Cardiac muscle cell (in vitro differentiated cells and primary cell): ENCODE measurements at regions not wholly inside any gene's neighbourhood (a gene's known extent, or its start where the extent isn't known, plus 50 kb on each side); places are given as distances from the start of the nearest gene placed in this dataset.
"Not testable (repeated sequence)": the region's sequence is repeated elsewhere in the genome, so short reads cannot be mapped to it uniquely, and the experiment has no call there.

Source experiments
- DNase-seq, 2 donors: peaks; one replicate each; pipeline versions ENCODE4 v3.0.0 to v3.0.0-alpha.2; 2010 to 2017; ENCODE audit warnings: low read depth in 1 of 2, low spot score in 1 of 2
- H3K27ac ChIP-seq: fragments of 200-600 bp; sonication (generic); 2 replicates; pipeline ENCODE4 v1.5.1; 2016
- H3K27me3 ChIP-seq: fragments of 200-600 bp; sonication (generic); 2 replicates; pipeline ENCODE4 v1.6.0; 2016; ENCODE audit warnings: control low read depth
- H3K36me3 ChIP-seq: fragments of 200-600 bp; sonication (generic); 2 replicates; pipeline ENCODE4 v1.5.1; 2016; ENCODE audit warnings: control low read depth
- H3K4me1 ChIP-seq: fragments of 200-600 bp; sonication (generic); 2 replicates; pipeline ENCODE4 v1.8.1; 2017; ENCODE audit warnings: low read depth, mild to moderate bottlenecking, mixed run types
- H3K4me3 ChIP-seq: fragments of 200-600 bp; sonication (generic); 2 replicates; pipeline ENCODE4 v1.5.1; 2016; ENCODE audit warnings: mild to moderate bottlenecking
- H3K9me3 ChIP-seq: fragments of 200-600 bp; sonication (generic); 2 replicates; pipeline ENCODE4 v1.5.1; 2017; ENCODE audit warnings: low read depth, mild to moderate bottlenecking, control low read depth
- TF ChIP-seq, protein P1 (sequence below): IDR thresholded peaks from 2 replicates; pipeline ENCODE4 v1.5.1; 2012; ENCODE audit warnings: low read depth, mild to moderate bottlenecking, low read length

DNA sequence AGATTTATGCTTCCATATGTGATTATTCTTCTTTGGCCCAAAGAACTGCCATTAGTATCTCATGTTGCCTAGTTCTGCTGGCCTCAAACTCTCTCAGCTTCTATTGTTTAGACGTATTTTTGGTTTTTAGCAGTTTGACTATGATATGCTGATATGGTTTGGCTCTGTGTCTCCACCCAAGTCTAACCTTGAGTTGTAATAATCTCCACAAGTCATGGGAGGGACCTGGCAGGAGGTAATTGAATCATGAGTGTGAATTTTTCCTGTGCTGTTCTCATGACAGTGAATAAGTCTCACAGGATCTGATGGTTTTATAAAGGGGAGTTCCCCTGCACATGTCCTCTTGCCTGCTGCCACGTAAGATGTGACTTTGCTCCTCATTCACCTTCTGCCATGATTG is 96.7 kb upstream of the ARG1 start:
- H3K4me3 ChIP-seq: no peak overlapping the region
- no peak for DNase-seq
- no peak overlapping the region for H3K27ac ChIP-seq
- TF ChIP-seq, protein P1, sequence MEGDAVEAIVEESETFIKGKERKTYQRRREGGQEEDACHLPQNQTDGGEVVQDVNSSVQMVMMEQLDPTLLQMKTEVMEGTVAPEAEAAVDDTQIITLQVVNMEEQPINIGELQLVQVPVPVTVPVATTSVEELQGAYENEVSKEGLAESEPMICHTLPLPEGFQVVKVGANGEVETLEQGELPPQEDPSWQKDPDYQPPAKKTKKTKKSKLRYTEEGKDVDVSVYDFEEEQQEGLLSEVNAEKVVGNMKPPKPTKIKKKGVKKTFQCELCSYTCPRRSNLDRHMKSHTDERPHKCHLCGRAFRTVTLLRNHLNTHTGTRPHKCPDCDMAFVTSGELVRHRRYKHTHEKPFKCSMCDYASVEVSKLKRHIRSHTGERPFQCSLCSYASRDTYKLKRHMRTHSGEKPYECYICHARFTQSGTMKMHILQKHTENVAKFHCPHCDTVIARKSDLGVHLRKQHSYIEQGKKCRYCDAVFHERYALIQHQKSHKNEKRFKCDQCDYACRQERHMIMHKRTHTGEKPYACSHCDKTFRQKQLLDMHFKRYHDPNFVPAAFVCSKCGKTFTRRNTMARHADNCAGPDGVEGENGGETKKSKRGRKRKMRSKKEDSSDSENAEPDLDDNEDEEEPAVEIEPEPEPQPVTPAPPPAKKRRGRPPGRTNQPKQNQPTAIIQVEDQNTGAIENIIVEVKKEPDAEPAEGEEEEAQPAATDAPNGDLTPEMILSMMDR: no peak
- no peaks in the 10 kb centered on the region for H3K27me3 ChIP-seq
- no peaks in the 10 kb centered on the region for H3K4me1 ChIP-seq
- no peaks in the 10 kb centered on the region for H3K36me3 ChIP-seq
- no peaks in the 10 kb centered on the region for H3K9me3 ChIP-seq

DNA sequence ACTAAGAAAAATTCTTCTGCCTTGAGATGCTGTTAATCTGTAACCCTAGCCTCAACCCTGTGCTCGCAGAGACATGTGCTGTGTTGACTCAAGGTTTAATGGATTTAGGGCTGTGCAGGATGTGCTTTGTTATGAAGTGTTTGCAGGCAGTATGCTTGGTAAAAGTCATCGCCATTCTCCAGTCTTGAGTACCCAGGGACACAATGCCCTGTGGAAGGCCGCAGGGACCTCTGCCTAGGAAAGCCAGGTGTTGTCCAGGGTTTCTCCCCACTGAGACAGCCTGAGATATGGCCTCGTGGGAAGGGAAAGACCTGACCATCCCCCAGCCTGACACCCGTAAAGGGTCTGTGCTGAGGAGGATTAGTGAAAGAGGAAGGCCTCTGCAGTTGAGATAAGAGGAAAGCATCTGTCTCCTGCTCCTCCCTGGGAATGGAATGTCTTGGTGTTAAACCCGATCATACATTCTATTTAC is 94.2 kb upstream of the ARG1 start:
- not testable (repeated sequence) for H3K36me3 ChIP-seq, H3K4me1 ChIP-seq, H3K4me3 ChIP-seq, DNase-seq, H3K27me3 ChIP-seq, H3K27ac ChIP-seq, H3K9me3 ChIP-seq

DNA sequence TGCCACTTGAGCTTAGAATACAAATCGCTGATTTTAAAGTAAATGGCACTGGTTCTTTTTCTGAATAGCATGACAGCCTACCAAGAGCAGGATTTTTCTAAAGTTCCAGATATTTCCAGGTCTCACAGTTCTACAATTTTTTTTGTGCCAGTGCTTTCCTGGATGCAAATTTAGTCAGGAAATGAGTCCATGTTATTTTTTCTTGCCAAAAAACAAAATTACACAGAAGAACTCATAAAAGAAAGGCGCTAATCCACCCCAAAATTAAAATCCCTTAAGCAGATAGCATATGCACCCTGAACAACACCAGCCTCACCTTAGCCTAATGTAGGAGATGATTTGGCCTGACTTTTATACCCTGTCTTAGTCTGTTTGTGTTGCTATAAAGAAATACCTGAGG is 86.4 kb upstream of the ARG1 start:
- no peak overlapping the region for H3K4me3 ChIP-seq

GRCh38 chr6:131488780-131489179 is 84.2 kb upstream of the ARG1 start:
- DNase-seq: no peak
- Histone ChIP-seq H3K4me3 (no peak overlapping the region), H3K4me1 (no peaks in the 10 kb centered on the region), H3K36me3 (no peaks in the 10 kb centered on the region), H3K9me3 (no peaks in the 10 kb centered on the region), H3K27ac (no peak overlapping the region), H3K27me3 (no peaks in the 10 kb centered on the region)
- TF ChIP-seq, protein P1: no peak

More for the DNA sequence above, 86.4 kb upstream of the ARG1 start:
- Histone ChIP-seq H3K4me1 (no peaks in the 10 kb centered on the region), H3K36me3 (no peaks in the 10 kb centered on the region), H3K9me3 (no peaks in the 10 kb centered on the region), H3K27me3 (no peaks in the 10 kb centered on the region), H3K27ac (no peak overlapping the region)
- TF ChIP-seq, protein P1: no peak
- no peak for DNase-seq

DNA sequence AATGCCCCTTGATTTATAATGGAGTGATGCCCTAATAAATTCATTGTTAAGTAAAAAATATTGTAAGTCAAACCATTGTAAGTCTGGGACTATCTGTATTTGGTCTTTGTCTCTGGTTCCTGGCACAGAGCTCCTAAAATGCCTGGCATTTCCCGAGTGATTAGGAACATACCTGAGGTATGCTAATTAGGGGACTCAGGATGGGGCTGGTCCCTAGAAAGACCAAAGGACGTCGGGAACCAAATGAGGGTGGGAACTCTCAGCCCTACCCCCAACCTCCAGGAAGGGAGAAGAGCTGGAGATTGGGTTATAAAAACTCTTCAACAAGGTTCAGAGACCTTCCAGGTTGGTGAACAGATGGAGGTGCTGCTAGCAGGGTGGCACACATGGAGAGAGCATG is 82.6 kb upstream of the ARG1 start:
- TF ChIP-seq, protein P1: no peak
- no peak overlapping the region for H3K4me3 ChIP-seq
- H3K27ac ChIP-seq: no peak overlapping the region
- no peak for DNase-seq
- H3K9me3 ChIP-seq: no peaks in the 10 kb centered on the region
- H3K4me1 ChIP-seq: no peaks in the 10 kb centered on the region
- no peaks in the 10 kb centered on the region for H3K27me3 ChIP-seq
- H3K36me3 ChIP-seq: no peaks in the 10 kb centered on the region

DNA sequence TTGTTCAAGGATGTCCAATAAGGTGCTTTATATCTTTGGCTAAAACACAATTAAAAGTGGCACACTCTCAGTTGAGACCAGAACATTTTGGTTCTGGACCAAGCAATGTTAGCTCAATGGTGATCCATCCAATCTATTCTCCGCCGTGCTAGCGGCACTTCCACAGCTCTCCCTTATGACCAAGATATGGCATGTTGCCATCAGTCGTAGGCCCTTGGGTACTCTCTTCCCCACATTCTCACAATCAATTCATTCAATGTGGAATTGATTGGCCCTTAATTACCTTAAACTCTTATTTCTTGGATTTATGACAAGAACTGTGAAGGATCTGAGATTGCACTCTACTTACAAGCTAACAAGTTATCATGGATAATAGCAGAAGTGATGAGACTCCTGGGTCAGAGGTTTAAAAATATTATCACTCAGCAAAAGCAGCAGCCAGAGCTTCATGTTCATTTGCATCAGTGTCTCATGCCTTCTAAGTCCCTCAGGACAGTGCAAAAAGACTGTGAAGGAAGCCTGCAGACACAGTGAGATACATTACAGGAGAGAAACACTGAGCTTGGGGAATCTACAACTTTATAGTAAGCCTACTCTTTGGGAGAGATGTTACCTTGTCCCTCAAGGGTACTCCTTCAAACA is 80.0 kb upstream of the ARG1 start:
- H3K4me3 ChIP-seq: no peak overlapping the region
- no peak for DNase-seq
- no peaks in the 10 kb centered on the region for H3K4me1 ChIP-seq
- no peak overlapping the region for H3K27ac ChIP-seq
- H3K9me3 ChIP-seq: no peaks in the 10 kb centered on the region
- H3K36me3 ChIP-seq: no peaks in the 10 kb centered on the region
- TF ChIP-seq, protein P1: no peak
- no peaks in the 10 kb centered on the region for H3K27me3 ChIP-seq

- not testable (repeated sequence) for H3K27ac ChIP-seq, H3K27me3 ChIP-seq, H3K36me3 ChIP-seq, H3K9me3 ChIP-seq, H3K4me3 ChIP-seq, DNase-seq, H3K4me1 ChIP-seq
These were observed 68.6 kb upstream of the ARG1 start for GRCh38 chr6:131504387-131504786.
